ENCODE measurements at regions not wholly inside any gene's neighbourhood (a gene's known extent, or its start where the extent isn't known, plus 50 kb on each side); places are given as distances from the start of the nearest gene placed in this dataset.
"Not testable (repeated sequence)": the region's sequence is repeated elsewhere in the genome, so short reads cannot be mapped to it uniquely, and the experiment has no call there.

- DNase-seq, result no peak
Measured at GRCh38 chr5:25448646-25449045, 803.9 kb upstream of the CDH10 start.

- DNase-seq, result no peak
Measured at GRCh38 chr5:25448190-25448621, 803.4 kb upstream of the CDH10 start.

GRCh38 chr5:25446061-25446420 lies 801.3 kb upstream of the CDH10 start:
- not testable (repeated sequence) for DNase-seq

GRCh38 chr5:25445381-25446060 lies 800.7 kb upstream of the CDH10 start:
- not testable (repeated sequence) for DNase-seq

GRCh38 chr5:25444697-25445096 lies 799.9 kb upstream of the CDH10 start:
- no peak for DNase-seq

GRCh38 chr5:25441810-25442209 lies 797.0 kb upstream of the CDH10 start:
- no peak for DNase-seq

GRCh38 chr5:25439025-25439424 lies 794.2 kb upstream of the CDH10 start:
- DNase-seq, result no peak

- DNase-seq, result not testable (repeated sequence)
Measured at GRCh38 chr5:25438375-25438774, 793.6 kb upstream of the CDH10 start.

- no peak for DNase-seq
Measured at GRCh38 chr5:25436452-25436851, 791.7 kb upstream of the CDH10 start.

- no peak for DNase-seq
Measured at GRCh38 chr5:25435882-25436281, 791.1 kb upstream of the CDH10 start.

- no peak for DNase-seq
Measured at GRCh38 chr5:25427240-25427639, 782.5 kb upstream of the CDH10 start.

GRCh38 chr5:25423271-25423670 lies 778.5 kb upstream of the CDH10 start:
- no peak for DNase-seq

GRCh38 chr5:25419684-25420083 lies 774.9 kb upstream of the CDH10 start:
- DNase-seq, result no peak

GRCh38 chr5:25418978-25419377 lies 774.2 kb upstream of the CDH10 start:
- no peak for DNase-seq

GRCh38 chr5:25418319-25418859 lies 773.6 kb upstream of the CDH10 start:
- no peak for DNase-seq

GRCh38 chr5:25416960-25417359 lies 772.2 kb upstream of the CDH10 start:
- no peak for DNase-seq

- no peak for DNase-seq
Measured at GRCh38 chr5:25415970-25416369, 771.2 kb upstream of the CDH10 start.

GRCh38 chr5:25414742-25415141 lies 770.0 kb upstream of the CDH10 start:
- DNase-seq, result no peak

- DNase-seq, result no peak
Measured at GRCh38 chr5:25412116-25412661, 767.4 kb upstream of the CDH10 start.

- DNase-seq, result not testable (repeated sequence)
Measured at GRCh38 chr5:25407365-25407764, 762.6 kb upstream of the CDH10 start.

- no peak for DNase-seq
Measured at GRCh38 chr5:25405850-25406249, 761.1 kb upstream of the CDH10 start.

GRCh38 chr5:25399878-25400480 lies 755.2 kb upstream of the CDH10 start:
- no peak for DNase-seq

- no peak for DNase-seq
Measured at GRCh38 chr5:25393957-25394356, 749.2 kb upstream of the CDH10 start.

GRCh38 chr5:25393256-25393655 lies 748.5 kb upstream of the CDH10 start:
- peak; percentile 95 to 99 for DNase-seq
